HG03103 (cell line): ENCODE measurements at regions not wholly inside any gene's neighbourhood (a gene's known extent, or its start where the extent isn't known, plus 50 kb on each side); places are given as distances from the start of the nearest gene placed in this dataset.

ENCODE experiments used
- ATAC-seq: cut with Tn5 transposase; IDR thresholded peaks from one replicate; pipeline ENCODE4 v1.9.1; 2021; ENCODE audit warnings: low read depth; ENCODE audit not compliant: unreplicated experiment

DNA sequence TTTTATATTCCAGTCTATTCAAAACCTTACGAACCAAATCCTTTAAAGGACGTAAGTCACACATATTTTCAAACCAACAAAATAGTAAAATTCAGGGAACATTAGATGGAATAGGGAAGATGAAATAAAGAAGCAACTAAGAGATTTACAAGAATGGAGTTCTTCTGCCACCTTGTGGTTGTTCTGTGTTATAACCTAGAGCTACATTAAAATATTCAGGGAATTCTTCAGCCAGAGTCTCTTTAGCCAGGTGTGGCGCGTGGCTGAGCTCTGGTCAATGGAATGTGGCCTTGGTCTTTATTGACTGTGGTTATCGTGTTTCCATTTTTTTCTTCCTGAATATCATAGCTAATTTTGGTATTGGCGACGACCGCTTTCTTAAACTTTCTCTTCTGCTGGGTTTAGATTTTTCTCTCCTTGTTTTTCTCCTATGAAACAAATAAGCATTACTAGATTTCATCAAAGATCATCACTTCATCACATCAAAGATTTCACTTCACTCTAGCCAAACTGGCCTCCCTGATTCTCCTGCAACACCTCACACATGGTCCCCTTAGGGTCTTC, 221.3 kb downstream of the MRPL39 start:
- no peak for ATAC-seq

DNA sequence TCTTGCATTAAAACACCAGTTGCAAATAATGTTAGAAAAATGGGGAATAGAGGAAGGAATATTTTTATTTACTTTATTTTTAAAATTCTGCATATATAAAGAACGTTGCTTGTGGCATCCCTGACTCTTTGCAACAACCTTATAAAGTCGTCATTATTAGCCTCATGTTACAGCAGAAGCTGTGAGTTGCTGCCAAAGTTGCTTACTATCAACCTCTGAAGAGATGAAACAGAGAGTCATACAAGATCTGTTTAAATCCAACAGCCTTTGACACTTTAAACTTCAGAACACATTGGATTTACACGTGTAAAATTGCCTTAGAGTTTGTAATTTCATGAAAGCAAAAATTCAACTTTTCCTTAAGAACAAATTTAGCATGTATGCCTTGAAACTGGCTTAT, 221.9 kb downstream of the MRPL39 start:
- no peak for ATAC-seq

DNA sequence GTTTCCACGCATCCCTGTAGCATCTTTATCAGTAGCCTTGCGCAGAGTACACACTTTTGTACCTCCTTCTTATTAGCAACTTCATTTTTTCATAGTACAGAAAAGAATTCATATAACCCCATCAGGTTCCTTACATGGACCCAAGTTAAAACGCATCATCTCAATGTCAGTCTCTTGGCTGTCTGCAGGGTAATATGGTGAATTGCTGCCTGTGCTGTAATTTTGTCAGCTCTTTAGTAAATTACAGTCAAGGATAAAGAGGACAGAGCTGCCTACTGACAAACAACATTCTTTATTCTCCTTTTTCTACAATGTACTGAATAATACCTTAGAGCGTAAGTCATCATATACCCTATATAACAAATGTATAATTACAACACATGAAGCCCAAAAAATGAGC, 222.5 kb downstream of the MRPL39 start:
- no peak for ATAC-seq

DNA sequence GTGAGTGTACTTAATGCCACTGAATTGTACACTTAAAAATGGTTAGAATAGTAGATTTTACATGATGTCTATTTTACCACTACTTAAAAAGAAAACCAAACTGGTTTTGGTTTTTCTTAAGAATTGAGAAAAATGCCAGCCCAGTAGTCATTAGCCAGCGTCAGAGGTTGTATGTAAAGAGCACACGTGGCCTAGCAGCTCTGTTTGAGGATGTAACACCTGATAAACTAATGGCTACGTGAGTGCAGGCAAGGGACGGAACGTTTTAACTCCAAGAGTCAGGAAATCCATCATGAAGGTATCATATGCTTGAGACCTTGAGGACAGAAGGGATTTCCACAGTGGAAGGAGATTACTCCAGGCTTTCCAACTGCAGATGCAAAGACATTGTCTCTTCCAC, 223.7 kb downstream of the MRPL39 start:
- no peak for ATAC-seq

DNA sequence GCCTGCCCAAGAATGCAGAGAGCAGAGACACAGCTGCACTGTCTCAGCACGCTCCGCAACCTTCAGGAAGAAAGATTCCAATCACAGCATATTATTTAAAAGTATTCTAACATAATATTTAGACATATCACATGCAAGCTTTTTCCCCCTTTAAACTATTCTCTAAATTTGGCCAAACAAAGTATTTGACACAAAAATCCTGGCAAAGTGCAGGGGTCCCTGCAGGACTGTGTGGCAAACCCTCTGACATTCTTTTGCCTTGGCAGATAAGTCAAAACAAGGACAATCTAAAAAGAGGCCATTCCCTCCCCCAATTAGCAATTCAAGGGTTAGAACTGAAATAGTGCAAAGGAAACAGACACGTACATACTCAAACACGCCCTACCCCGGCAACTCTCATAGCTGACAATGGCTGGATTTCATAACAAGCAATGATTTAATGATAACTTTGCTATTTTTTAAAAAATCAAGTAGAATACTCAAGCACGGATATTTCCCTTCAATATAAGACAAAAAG, 225.3 kb downstream of the MRPL39 start:
- ATAC-seq = no peak

DNA sequence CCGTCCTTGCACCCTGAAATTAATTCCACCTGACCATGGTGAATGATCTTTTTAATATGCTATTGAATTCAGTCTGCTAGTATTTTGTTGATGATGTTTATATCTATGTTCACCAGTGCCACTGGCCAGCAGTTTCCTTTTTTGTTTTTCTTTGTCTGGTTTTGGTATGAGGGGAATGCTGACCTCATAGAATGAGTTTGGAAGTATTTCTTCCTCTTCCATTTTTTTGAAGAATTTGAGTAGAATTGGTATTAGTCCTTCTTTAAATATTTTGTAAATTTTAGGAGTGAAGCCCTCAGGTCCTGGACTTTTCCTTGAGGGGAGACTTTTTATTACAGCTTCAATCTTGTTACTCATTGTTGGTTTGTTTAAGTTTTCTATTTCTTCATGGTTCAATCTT, 231.6 kb downstream of the MRPL39 start:
- no peak for ATAC-seq

DNA sequence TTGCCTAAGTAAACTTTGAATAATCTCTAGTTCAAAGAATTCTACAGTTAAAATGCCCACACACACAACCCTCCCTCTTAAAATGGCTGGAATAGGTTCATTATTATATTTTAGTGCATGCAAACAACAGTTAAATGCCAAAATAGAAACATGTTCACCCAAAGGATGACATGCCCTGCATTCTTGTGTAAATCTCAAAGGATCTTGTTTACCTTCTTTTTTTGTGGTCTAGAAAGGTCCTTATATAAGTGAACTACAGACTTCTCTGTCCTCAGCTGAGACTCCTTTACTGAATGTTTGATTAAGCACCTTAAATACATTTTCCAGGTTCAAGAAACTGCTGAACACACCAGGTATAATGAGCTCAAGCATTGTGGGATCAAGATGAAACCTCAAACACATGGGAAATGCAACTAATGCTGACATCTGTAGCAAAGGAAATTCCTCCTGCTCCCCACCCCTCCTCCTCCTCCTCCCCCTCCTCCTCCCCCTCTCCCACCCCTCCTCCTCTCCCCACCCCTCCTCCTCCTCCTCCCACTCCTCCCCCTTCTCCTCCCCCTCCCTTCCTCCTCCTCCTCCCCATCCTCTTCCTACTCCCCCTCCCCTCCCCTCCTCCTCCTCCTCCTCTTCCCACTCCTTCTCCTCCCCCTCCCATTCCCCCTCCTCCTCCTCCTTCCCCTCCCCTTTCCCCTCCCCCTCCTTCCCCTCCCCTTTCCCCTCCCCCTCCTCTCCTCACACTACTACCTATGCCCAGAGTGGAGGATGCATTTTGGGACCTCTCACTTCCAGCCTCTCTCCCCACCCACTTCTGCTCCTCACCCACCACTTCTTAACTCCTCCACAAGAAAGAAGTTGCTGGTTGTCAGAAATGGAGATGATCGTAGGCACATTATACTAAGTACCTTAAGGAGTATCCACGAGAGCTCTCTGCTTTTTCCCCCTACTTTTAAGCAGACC, 233.9 kb downstream of the MRPL39 start:
- no peak for ATAC-seq

DNA sequence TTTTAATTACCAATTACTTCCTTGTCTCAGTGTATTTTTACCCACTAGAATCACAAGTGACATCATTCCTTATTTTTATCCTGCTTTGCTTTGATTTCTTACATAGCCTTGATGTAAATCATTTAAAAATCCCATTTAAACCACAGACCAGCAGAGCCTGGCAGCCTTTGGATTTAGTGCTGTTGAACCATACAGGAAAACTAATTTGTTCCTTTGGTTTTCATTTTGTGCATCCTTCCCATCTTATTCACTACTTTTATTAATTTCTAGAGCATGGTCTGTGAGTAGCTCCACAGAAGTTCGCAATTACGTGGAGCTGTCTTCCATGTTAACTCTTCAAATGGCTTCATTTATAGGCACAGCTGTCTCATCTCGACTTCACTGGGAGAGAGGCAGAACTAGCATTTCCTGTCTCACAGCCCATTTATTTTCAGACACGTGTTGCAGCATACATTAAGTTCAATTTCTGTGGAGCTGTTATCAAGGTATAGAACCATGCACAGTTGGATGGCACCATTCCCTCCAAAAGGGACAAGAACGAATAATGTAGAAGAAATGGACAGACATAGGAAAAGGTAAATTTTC, 235.3 kb downstream of the MRPL39 start:
- no peak for ATAC-seq

DNA sequence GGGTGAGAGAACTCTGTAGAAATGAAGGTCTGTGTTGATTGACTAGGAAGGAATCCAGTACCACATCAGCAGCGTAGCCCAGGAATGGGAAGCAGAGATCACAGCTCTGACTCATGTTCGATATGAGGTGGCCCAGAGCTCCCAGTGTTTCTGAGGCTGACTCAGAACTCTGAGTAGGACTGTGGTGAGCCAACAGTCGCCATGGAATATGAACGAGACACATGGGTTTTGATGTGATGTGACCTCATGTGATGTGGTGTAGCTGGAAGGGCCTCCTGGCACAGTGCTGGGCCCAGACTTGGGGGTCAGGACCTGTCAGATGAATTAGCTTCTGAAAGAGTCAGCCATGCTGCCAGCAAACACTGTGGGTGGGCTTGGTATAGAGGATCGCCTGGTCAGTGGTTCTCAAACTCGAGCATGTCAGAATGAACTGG, 237.0 kb downstream of the MRPL39 start:
- ATAC-seq = no peak

DNA sequence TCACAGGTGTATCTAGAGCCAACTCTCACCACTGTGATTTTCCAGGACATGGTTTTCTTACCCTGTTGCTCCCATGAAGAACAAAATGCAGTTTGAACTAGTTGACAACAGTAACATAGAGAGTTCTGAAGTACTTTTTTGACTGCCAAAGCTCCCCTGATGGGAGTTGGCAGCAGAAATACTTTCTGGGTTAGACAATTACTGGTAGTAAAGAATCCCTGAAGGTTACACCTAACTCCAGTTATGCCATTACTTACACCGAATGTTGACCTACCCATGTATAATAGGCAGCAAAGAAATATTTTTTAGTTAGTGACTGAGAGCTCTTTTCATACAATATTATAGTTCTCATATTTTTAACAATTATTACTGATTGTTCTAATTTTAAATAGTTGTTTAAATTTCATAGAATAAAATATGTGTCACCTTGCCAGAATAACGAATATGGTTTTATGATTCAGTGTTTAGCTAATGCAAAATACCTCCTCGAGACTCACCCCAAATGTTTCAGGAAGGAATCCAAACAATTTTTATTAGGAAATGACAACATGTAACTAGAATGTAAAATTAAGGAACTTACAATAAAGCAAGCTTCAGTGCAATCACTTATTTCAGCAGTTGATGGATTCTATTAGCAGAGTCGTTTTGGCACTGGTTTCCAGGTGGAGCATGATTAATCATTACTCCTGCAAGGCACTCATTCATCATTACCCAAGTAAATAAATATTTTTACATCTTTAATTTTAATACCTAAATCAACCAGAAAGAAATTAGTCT, 237.6 kb downstream of the MRPL39 start:
- no peak for ATAC-seq

DNA sequence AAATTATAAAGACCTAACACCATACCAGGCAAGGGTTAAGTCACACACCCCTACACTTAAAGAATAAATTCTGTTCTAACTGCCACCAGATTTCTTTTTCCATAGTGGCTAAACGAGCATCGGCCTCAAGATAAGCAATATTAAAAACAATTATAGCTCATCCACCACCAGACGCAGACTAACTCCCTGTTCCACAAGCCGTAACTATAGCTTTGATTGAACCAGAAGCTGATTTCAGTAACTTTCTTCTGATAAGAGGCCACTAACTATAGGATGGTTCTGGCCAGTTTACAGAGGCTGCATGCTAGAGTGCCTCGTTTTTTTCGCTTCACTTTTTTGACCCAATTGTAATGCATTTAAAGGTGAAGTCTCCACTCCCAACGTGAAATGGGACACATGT, 238.8 kb downstream of the MRPL39 start:
- ATAC-seq = no peak

DNA sequence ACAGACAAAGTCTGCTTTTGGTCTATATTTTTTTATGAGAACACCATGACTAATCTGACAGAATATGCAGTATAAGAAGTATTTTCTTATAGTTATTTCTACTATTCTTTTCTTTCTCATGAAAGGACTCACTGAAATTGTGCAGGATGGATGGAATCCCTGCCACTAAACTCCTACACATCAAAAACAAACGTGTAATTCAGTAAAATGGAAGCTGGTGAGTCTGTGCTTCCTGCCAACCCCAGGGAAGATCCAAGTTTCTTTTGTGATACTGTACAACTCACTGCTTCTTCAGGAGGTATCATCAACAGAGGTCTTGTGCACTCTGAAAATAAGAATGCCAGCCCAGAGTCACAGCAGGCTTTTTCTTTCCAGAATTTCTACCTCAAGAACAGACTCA, 241.2 kb downstream of the MRPL39 start:
- no peak for ATAC-seq

DNA sequence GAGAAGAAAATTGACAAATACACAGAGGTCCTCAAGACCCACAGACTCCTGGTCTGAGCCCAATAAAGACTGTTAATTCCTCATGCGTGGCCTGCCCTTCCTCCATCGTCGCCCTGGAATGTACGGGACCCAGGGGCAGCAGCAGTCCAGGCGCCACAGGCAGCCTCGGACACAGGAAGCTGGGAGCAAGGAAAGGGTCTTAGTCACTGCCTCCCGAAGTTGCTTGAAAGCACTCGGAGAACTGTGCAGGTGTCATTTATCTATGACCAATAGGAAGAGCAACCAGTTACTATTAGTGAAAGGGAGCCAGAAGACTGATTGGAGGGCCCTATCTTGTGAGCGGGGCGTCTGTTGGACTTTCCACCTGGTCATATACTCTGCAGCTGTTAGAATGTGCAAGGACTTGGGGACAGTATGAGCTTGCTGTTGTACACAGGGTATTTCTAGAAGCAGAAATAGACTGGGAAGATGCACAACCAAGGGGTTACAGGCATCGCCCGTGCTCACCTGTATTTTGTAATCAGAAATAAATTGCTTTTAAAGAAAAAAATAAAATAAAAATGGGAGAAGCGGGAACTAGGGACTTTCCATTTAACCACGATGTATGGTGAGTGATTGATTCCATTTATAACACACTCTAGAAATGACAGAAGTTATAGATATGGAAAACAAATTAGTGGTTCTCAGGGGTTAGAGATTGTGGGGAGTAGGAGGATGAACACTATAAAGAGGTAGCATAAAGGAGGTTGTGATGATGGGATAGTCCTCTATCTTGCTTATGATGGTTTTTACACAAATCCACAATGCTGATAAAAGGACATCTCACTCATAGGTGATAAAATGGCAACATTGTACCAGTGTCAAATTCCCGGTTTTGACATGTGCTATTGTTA, 244.7 kb downstream of the MRPL39 start:
- ATAC-seq = no peak

DNA sequence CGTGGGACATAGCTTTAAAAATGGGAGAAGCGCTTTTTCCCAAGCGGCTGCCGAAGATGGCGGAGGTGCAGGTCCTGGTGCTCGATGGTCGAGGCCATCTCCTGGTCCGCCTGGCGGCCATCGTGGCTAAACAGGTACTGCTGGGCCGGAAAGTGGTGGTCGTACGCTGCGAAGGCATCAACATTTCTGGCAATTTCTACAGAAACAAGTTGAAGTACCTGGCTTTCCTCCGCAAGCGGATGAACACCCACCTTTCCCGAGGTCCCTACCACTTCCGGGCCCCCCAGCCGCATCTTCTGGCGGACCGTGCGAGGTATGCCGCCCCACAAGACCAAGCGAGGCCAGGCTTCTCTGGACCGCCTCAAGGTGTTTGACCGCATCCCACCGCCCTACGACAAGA, 245.5 kb downstream of the MRPL39 start:
- ATAC-seq = no peak

DNA sequence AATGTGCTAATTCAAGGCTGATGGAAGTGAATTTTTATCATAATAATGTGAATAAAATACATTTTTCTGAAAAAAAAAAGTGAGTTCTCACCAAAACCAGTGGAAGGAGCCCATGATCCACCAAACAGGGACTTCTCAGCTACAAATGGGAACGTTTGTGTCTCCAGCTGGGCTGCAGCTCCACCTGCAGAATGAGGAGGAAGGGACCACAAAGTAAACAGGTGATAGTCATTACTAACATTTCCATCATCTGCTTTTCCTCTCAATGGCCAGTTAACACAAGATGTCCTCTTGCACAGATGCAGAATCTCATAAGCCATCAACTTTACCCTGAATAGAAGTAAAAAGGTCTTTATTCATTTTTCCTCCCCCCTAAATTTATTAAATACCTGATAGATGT, 246.2 kb downstream of the MRPL39 start:
- no peak for ATAC-seq

DNA sequence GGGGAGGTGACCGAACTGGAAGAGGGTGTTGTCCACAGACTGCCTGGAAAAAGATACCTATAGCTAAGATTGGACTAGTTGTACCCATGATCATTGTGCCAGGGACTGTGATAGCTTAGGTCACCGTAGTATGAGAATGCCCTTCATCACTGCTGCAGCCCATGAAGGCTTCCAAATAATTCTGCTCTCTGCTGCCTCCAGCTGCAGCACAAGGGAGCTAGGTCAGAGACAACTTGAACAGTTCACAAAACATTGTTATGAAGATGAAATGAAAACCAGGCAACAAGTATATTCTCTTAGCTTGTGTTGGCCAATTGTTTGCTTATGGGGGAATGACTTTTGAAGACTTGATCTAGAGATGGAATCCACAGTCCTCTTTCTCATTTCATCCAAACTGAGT, 246.7 kb downstream of the MRPL39 start:
- ATAC-seq = no peak

DNA sequence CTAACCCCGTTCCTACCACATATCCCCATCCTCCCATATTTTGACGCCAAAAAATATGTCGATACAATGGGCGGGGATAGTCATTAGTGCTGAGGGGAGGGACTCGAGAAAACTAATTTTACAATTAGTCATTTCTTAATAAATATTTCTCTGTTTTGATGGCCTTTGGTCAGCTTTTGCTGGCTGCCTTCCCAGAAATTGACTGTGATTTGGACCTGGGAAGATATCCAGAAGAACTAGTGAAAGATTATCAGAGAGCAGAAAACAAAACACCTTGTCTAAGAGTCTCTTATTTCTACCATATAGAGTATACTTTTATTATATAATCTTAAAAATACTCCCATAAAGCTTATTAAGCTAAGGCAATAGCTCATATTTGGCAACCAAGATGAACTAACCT, 247.6 kb downstream of the MRPL39 start:
- no peak for ATAC-seq

DNA sequence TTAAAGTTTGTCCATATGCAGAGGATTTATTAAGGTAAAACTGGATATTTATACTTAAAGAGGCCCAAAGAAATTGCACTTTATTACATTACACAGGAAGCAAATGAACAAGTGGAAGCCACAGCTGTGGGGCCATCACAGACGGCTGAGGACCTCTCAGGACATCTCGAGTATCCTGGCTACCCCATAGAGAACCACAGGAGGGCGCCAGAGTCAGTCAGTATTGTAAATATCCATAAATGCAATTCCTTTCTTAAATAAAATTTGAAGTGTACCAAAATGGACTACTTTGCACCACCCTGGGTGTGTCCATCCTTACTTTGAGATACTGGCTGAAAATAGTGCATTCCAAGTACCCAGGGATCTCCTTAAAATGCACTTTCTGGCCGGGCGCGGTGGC, 257.2 kb downstream of the MRPL39 start:
- ATAC-seq = no peak

DNA sequence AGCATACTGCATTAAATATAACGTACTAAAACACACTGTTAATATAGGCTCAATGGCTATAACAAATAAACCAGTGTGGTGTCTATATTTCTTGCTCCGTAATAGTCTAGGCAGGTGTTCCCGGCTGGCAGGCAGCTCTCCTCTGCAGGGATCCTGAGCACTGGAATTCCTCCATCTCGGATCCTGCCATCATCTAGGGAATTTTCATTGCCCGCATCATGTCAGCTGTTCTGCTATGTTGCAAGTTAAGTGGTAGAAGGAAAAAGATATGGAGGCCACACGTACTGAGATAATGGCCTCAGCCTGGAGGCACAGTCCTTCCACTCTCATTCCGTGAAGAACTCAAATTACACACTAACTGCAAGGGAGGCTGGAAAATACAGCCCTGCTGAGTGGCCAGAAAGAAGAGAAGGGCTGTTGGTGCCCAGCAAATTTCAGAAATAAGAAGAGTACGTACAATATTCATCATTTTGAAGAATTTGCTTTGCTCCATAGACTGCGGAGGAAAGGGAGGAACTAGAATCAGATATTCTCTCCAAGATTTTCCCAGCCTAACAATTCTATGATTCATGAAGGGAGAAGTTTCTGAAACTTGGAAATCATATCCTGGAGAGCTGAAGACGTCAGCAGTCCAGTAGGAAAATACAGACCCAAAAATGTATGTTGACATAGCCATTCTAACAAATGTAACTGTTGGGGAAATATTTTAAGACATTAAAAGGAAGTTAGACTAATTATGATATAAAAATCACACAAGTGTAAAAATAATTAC, 263.3 kb downstream of the MRPL39 start:
- ATAC-seq = no peak
